Neural progenitor cell (in vitro differentiated cells): ENCODE measurements at regions not wholly inside any gene's neighbourhood (a gene's known extent, or its start where the extent isn't known, plus 50 kb on each side); places are given as distances from the start of the nearest gene placed in this dataset.
"Not testable (repeated sequence)": the region's sequence is repeated elsewhere in the genome, so short reads cannot be mapped to it uniquely, and the experiment has no call there.

ENCODE experiments used
- DNase-seq: peaks from one replicate; pipeline ENCODE4 v3.0.0-alpha.2; 2016; ENCODE audit warnings: low spot score
- H2AFZ ChIP-seq: fragments of 200-600 bp; sonication (generic); replicated peaks from 2 replicates; pipeline ENCODE4 v1.6.1; 2016; ENCODE audit warnings: antibody characterized with exemption
- H3F3A ChIP-seq: fragments of 200-600 bp; sonication (generic); 2 replicates; pipeline ENCODE4 v1.6.1; 2016; ENCODE audit warnings: antibody characterized with exemption, low read depth
- H3K27ac ChIP-seq: fragments of 200-600 bp; sonication (generic); 2 replicates; pipeline ENCODE4 v1.5.1; 2016; ENCODE audit warnings: mild to moderate bottlenecking
- H3K27me3 ChIP-seq: fragments of 200-600 bp; sonication (generic); 2 replicates; pipeline ENCODE4 v1.6.1; 2016; ENCODE audit warnings: mild to moderate bottlenecking, moderate library complexity
- H3K36me3 ChIP-seq: fragments of 200-600 bp; sonication (generic); 2 replicates; pipeline ENCODE4 v1.5.1; 2016
- H3K4me1 ChIP-seq: fragments of 200-600 bp; sonication (generic); 2 replicates; pipeline ENCODE4 v1.6.1; 2016; ENCODE audit warnings: mixed run types
- H3K4me2 ChIP-seq: fragments of 200-600 bp; sonication (generic); 2 replicates; pipeline ENCODE4 v1.6.1; 2016
- H3K4me3 ChIP-seq: fragments of 200-600 bp; sonication (generic); 2 replicates; pipeline ENCODE4 v1.5.1; 2016
- H3K79me2 ChIP-seq: fragments of 200-600 bp; sonication (generic); 2 replicates; pipeline ENCODE4 v1.6.1; 2016; ENCODE audit warnings: low read depth
- H3K9ac ChIP-seq: fragments of 200-600 bp; sonication (generic); 2 replicates; pipeline ENCODE4 v1.6.1; 2016
- H3K9me3 ChIP-seq: fragments of 200-600 bp; sonication (generic); 2 replicates; pipeline ENCODE4 v1.5.1; 2016; ENCODE audit warnings: low read depth
- H4K20me1 ChIP-seq: fragments of 200-600 bp; sonication (generic); 2 replicates; pipeline ENCODE4 v1.6.1; 2016; ENCODE audit warnings: low read depth
- H3K27ac Mint-ChIP-seq: 3 replicates; pipeline ENCODE4 v1.8.0; 2021; ENCODE audit warnings: mixed read lengths
- H3K27me3 Mint-ChIP-seq: 2 replicates; pipeline ENCODE4 v1.8.0; 2022; ENCODE audit warnings: low read depth, mild to moderate bottlenecking, inconsistent platforms, moderate library complexity, mixed read lengths; ENCODE audit not compliant: insufficient read depth
- H3K36me3 Mint-ChIP-seq: 3 replicates; pipeline ENCODE4 v1.8.0; 2021; ENCODE audit warnings: mixed read lengths
- H3K4me1 Mint-ChIP-seq: 3 replicates; pipeline ENCODE4 v1.8.0; 2021; ENCODE audit warnings: mixed read lengths
- H3K4me3 Mint-ChIP-seq: 3 replicates; pipeline ENCODE4 v1.8.0; 2021; ENCODE audit warnings: mild to moderate bottlenecking, moderate library complexity, mixed read lengths
- H3K9me3 Mint-ChIP-seq: 3 replicates; pipeline ENCODE4 v1.8.0; 2020; ENCODE audit warnings: mixed read lengths
- EZH2 ChIP-seq: fragments of 200-600 bp; sonication (generic); IDR thresholded peaks from 2 replicates; pipeline ENCODE4 v1.6.1; 2017; ENCODE audit warnings: antibody characterized with exemption, mild to moderate bottlenecking, moderate library complexity
- EZH2phosphoT487 ChIP-seq: fragments of 200-600 bp; sonication (generic); IDR thresholded peaks from 2 replicates; pipeline ENCODE4 v1.6.1; 2017; ENCODE audit warnings: antibody characterized with exemption
- TF ChIP-seq, protein P1 (sequence below): fragments of 200-600 bp; sonication (generic); IDR thresholded peaks from 2 replicates; pipeline ENCODE4 v1.5.1; 2017; ENCODE audit warnings: antibody characterized with exemption, mild to moderate bottlenecking

- H3K9me3 Mint-ChIP-seq: no peaks in the 10 kb centered on the region
- H3K4me1 Mint-ChIP-seq: peaks cover 9% of the 10 kb centered on the region
- no peak overlapping the region for H3K27ac ChIP-seq
Observed at GRCh38 chr5:112597831-112598230, 139.9 kb upstream of the APC start.

GRCh38 chr5:112600510-112600909 lies 137.2 kb upstream of the APC start:
- H3K36me3 Mint-ChIP-seq, H2AFZ ChIP-seq, H3K9me3 ChIP-seq, H3K4me3 ChIP-seq, DNase-seq, H3K4me1 ChIP-seq, H3K36me3 ChIP-seq, H3K4me2 ChIP-seq, H3K4me3 Mint-ChIP-seq, H3K9ac ChIP-seq, H3F3A ChIP-seq, H4K20me1 ChIP-seq, H3K4me1 Mint-ChIP-seq, H3K79me2 ChIP-seq, H3K27me3 Mint-ChIP-seq, H3K9me3 Mint-ChIP-seq, H3K27ac Mint-ChIP-seq, H3K27ac ChIP-seq, H3K27me3 ChIP-seq: not testable (repeated sequence)

More at GRCh38 chr5:112597831-112598230, 139.9 kb upstream of the APC start:
- no peak overlapping the region for H3K4me3 ChIP-seq
- H3K36me3 ChIP-seq: no peaks in the 10 kb centered on the region
- no peak overlapping the region for H3K4me2 ChIP-seq
- H2AFZ ChIP-seq: no peak overlapping the region
- H3K9ac ChIP-seq: no peak overlapping the region
- no peak overlapping the region for H3K4me3 Mint-ChIP-seq
- H3K79me2 ChIP-seq: no peaks in the 10 kb centered on the region
- no peaks in the 10 kb centered on the region for H3K9me3 ChIP-seq
- peaks cover 3% of the 10 kb centered on the region for H3K4me1 ChIP-seq
- no peak overlapping the region for H3K27ac Mint-ChIP-seq
- no peaks in the 10 kb centered on the region for H4K20me1 ChIP-seq
- no peaks in the 10 kb centered on the region for H3F3A ChIP-seq
- H3K36me3 Mint-ChIP-seq: no peaks in the 10 kb centered on the region
- TF ChIP-seq EZH2: no peak
- TF ChIP-seq, protein P1, sequence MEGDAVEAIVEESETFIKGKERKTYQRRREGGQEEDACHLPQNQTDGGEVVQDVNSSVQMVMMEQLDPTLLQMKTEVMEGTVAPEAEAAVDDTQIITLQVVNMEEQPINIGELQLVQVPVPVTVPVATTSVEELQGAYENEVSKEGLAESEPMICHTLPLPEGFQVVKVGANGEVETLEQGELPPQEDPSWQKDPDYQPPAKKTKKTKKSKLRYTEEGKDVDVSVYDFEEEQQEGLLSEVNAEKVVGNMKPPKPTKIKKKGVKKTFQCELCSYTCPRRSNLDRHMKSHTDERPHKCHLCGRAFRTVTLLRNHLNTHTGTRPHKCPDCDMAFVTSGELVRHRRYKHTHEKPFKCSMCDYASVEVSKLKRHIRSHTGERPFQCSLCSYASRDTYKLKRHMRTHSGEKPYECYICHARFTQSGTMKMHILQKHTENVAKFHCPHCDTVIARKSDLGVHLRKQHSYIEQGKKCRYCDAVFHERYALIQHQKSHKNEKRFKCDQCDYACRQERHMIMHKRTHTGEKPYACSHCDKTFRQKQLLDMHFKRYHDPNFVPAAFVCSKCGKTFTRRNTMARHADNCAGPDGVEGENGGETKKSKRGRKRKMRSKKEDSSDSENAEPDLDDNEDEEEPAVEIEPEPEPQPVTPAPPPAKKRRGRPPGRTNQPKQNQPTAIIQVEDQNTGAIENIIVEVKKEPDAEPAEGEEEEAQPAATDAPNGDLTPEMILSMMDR: no peak
- TF ChIP-seq EZH2phosphoT487: no peak
- H3K27me3 Mint-ChIP-seq: peaks cover 4% of the 10 kb centered on the region
- H3K27me3 ChIP-seq: no peaks in the 10 kb centered on the region
- DNase-seq: no peak

GRCh38 chr5:112604732-112605630 lies 132.7 kb upstream of the APC start:
- peaks cover 7% of the 10 kb centered on the region for H3K4me1 Mint-ChIP-seq
- TF ChIP-seq, protein P1: peak; percentile 50
- TF ChIP-seq EZH2phosphoT487: no peak
- Histone ChIP-seq H3K9me3 (no peaks in the 10 kb centered on the region), H3K36me3 (no peaks in the 10 kb centered on the region), H3K4me2 (no peak overlapping the region), H3K4me1 (no peaks in the 10 kb centered on the region), H3K27me3 (no peaks in the 10 kb centered on the region), H3K27ac (no peak overlapping the region), H4K20me1 (no peaks in the 10 kb centered on the region), H2AFZ (peak overlapping the region; percentile 77), H3K9ac (no peak overlapping the region), H3F3A (no peaks in the 10 kb centered on the region), H3K4me3 (no peak overlapping the region), H3K79me2 (no peaks in the 10 kb centered on the region)
- no peaks in the 10 kb centered on the region for H3K9me3 Mint-ChIP-seq
- H3K27ac Mint-ChIP-seq: no peak overlapping the region
- H3K27me3 Mint-ChIP-seq: no peaks in the 10 kb centered on the region
- no peak overlapping the region for H3K4me3 Mint-ChIP-seq
- no peaks in the 10 kb centered on the region for H3K36me3 Mint-ChIP-seq
- DNase-seq: peak; percentile 52

DNA sequence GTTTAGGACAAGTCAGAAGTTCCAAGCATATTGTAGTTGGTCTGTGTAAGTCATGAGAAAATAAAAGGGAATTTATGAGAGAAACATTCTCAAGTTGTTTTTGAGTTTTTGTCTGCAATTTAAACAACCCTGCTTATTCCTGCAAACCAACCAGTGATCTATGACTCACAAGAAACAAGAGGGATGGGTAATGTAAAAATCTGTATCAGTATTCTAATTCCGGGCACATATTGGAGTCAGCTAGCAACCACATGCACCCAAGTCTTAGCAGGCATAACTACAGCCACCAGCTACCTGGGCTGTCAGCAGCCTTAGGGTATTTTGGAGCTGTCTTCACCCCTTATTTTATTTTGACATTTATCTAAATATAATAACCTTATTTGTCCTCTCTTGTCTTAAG lies 128.7 kb upstream of the APC start:
- Mint-ChIP-seq H3K27me3 (no peaks in the 10 kb centered on the region), H3K4me3 (no peak overlapping the region), H3K4me1 (peaks cover 7% of the 10 kb centered on the region), H3K9me3 (no peaks in the 10 kb centered on the region), H3K27ac (no peak overlapping the region), H3K36me3 (no peaks in the 10 kb centered on the region)
- Histone ChIP-seq H3K27me3 (no peaks in the 10 kb centered on the region), H3K4me2 (no peak overlapping the region), H3K9ac (no peak overlapping the region), H3K4me1 (no peaks in the 10 kb centered on the region), H4K20me1 (no peaks in the 10 kb centered on the region), H3F3A (no peaks in the 10 kb centered on the region), H3K9me3 (no peaks in the 10 kb centered on the region), H2AFZ (no peak overlapping the region), H3K4me3 (no peak overlapping the region), H3K79me2 (no peaks in the 10 kb centered on the region), H3K36me3 (no peaks in the 10 kb centered on the region), H3K27ac (no peak overlapping the region)
- TF ChIP-seq EZH2 (no peak), EZH2phosphoT487 (no peak)
- TF ChIP-seq, protein P1: no peak
- no peak for DNase-seq
